HCT116 (cell line): ENCODE measurements at regions not wholly inside any gene's neighbourhood (a gene's known extent, or its start where the extent isn't known, plus 50 kb on each side); places are given as distances from the start of the nearest gene placed in this dataset.
"Not testable (repeated sequence)": the region's sequence is repeated elsewhere in the genome, so short reads cannot be mapped to it uniquely, and the experiment has no call there.

Source experiments
- ATAC-seq: fragments of 200-7000 bp; cut with Tn5 transposase; 2 replicates; pipeline ENCODE4 v1.9.1; 2020; ENCODE audit warnings: mild to moderate bottlenecking, moderate library complexity
- BruUV-seq: library from RNA; stranded (reverse); fragments of 400-500 nt; replicated peaks from 2 replicates; lab custom pipeline; 2021; lab: Mats Ljungman, UMichigan
- CTCF ChIA-PET: fragments of 300-600 bp; sonication (Branson Sonifier 250); formaldehyde crosslinking; loops from one replicate; lab custom pipeline; 2021; ENCODE audit warnings: antibody characterized with exemption; lab: Charles Lee
- POLR2A ChIA-PET: fragments of 300-600, 350-600 bp; sonication (Branson Sonifier 250); formaldehyde crosslinking; loops from one replicate; lab custom pipeline; 2021; ENCODE audit warnings: antibody characterized with exemption; lab: Charles Lee
- RAD21 ChIA-PET, 2 experiments: fragments of 300-600 bp; sonication (Branson Sonifier 250); formaldehyde crosslinking; loops; one replicate each; lab custom pipeline; 2023; ENCODE audit warnings: low total read pairs in 2 of 2; ENCODE audit not compliant: uncharacterized antibody in 2 of 2, unreplicated experiment in 2 of 2, low non-redundant PET in 1 of 2; lab: Charles Lee
- DNase-seq: peaks from one replicate; pipeline ENCODE4 v3.0.0-alpha.2; 2010; ENCODE audit warnings: low read depth, low spot score
- H2AFZ ChIP-seq: fragments of 200-600 bp; shearing (Covaris generic), sonication (generic); 2 replicates; pipeline ENCODE4 v1.6.1; 2017; ENCODE audit warnings: low read depth, mixed run types, mixed read lengths, antibody characterized with exemption, low read length; ENCODE audit not compliant: poor library complexity, severe bottlenecking
- H3K27ac ChIP-seq: 2 replicates; pipeline ENCODE4 v1.5.1; 2012; ENCODE audit warnings: low read depth, low read length
- H3K27me3 ChIP-seq: fragments of 200-600 bp; sonication (generic); 2 replicates; pipeline ENCODE4 v1.6.1; 2016; ENCODE audit warnings: mixed run types, low read length, mixed read lengths; ENCODE audit not compliant: insufficient read depth
- H3K36me3 ChIP-seq, 2 experiments: fragments of 200-500 bp in 1 of 2; fragments of 200-600 bp in 1 of 2; sonication (Bioruptor generic) in 1 of 2; sonication (generic) in 1 of 2; 2 replicates each; pipeline versions ENCODE4 v1.5.1 to v1.6.1; 2014 to 2016; ENCODE audit warnings: low read length in 2 of 2, inconsistent platforms in 1 of 2, mixed read lengths in 1 of 2, mixed run types in 1 of 2; ENCODE audit not compliant: insufficient read depth in 2 of 2, control insufficient read depth in 1 of 2
- H3K4me1 ChIP-seq, 2 experiments: fragments of 200-600 bp in 1 of 2; sonication (generic) in 1 of 2; 2 replicates each; pipeline versions ENCODE4 v1.5.1 to v1.6.1; 2012 to 2017; ENCODE audit warnings: low read length in 2 of 2, inconsistent platforms in 1 of 2, mild to moderate bottlenecking in 1 of 2, mixed read lengths in 1 of 2, mixed run types in 1 of 2, moderate library complexity in 1 of 2; ENCODE audit not compliant: insufficient read depth in 2 of 2, control insufficient read depth in 1 of 2
- H3K4me2 ChIP-seq: fragments of 200-600 bp; sonication (generic); 2 replicates; pipeline ENCODE4 v1.6.1; 2017; ENCODE audit warnings: mixed run types, low read length, mixed read lengths
- H3K4me3 ChIP-seq, 2 experiments: fragments of 200-600 bp in 1 of 2; sonication (generic) in 1 of 2; replicated peaks in 1 of 2; 2 replicates each; pipeline ENCODE4 v1.5.1; 2011 to 2016; ENCODE audit warnings: low read length in 2 of 2, control low read depth in 1 of 2, low read depth in 1 of 2, mild to moderate bottlenecking in 1 of 2, mixed read lengths in 1 of 2, mixed run types in 1 of 2
- H3K79me2 ChIP-seq: fragments of 200-600 bp; sonication (generic); 2 replicates; pipeline ENCODE4 v1.6.1; 2017; ENCODE audit warnings: mild to moderate bottlenecking, mixed run types, low read length, moderate library complexity, mixed read lengths; ENCODE audit not compliant: insufficient read depth
- H3K9ac ChIP-seq: fragments of 200-600 bp; sonication (generic); 2 replicates; pipeline ENCODE4 v1.6.1; 2016; ENCODE audit warnings: low read length, mixed read lengths
- H3K9me2 ChIP-seq: fragments of 200-600 bp; sonication (generic), shearing (Covaris generic); 2 replicates; pipeline ENCODE4 v1.6.1; 2017; ENCODE audit warnings: mixed run types, mild to moderate bottlenecking, moderate library complexity; ENCODE audit not compliant: insufficient read depth
- H3K9me3 ChIP-seq, 2 experiments: fragments of 200-500 bp in 1 of 2; fragments of 200-600 bp in 1 of 2; sonication (Bioruptor generic) in 1 of 2; sonication (generic) in 1 of 2; 2 replicates each; pipeline ENCODE4 v1.6.1; 2014 to 2017; ENCODE audit warnings: low read length in 2 of 2, mixed read lengths in 2 of 2, inconsistent platforms in 1 of 2, low read depth in 1 of 2, mild to moderate bottlenecking in 1 of 2, mixed run types in 1 of 2, moderate library complexity in 1 of 2; ENCODE audit not compliant: control insufficient read depth in 1 of 2, insufficient read depth in 1 of 2
- H4K20me1 ChIP-seq: fragments of 200-600 bp; sonication (generic), shearing (Covaris generic); 2 replicates; pipeline ENCODE4 v1.6.1; 2017; ENCODE audit warnings: mixed run types, mild to moderate bottlenecking, moderate library complexity; ENCODE audit not compliant: insufficient read depth
- EGR1 ChIP-seq: IDR thresholded peaks from 2 replicates; pipeline ENCODE4 v1.6.1; 2012; ENCODE audit warnings: low read depth
- EZH2 ChIP-seq: fragments of 200-600 bp; sonication (generic); IDR thresholded peaks from 2 replicates; pipeline ENCODE4 v1.6.1; 2017; ENCODE audit warnings: antibody characterized with exemption, mixed run types
- TCF7L2 ChIP-seq: IDR thresholded peaks from 2 replicates; pipeline ENCODE4 v1.7.0; 2011; ENCODE audit warnings: borderline replicate concordance, inconsistent platforms; ENCODE audit not compliant: insufficient read depth, insufficient read length; ENCODE audit errors: extremely low read depth
- YY1 ChIP-seq: IDR thresholded peaks from 2 replicates; pipeline ENCODE4 v1.6.1; 2011; ENCODE audit warnings: low read length, low read depth, moderate library complexity, mild to moderate bottlenecking; ENCODE audit not compliant: insufficient replicate concordance; ENCODE audit errors: extremely low read depth
- intact Hi-C: fragments of 100-400 bp; cut with micrococcal nuclease; formaldehyde crosslinking; loops from 2 replicates; pipeline ENCODE4 v1.10.0; 2022

- H3K9ac ChIP-seq, result no peak overlapping the region
- H3K9me2 ChIP-seq, result no peaks in the 10 kb centered on the region
- DNase-seq (no peak), ATAC-seq (no peak)
- TF ChIP-seq EZH2 (no peak), YY1 (no peak), TCF7L2 (peak; percentile 28)
- H3K4me3 ChIP-seq, result no peak overlapping the region
- no peaks in the 10 kb centered on the region for H3K9me3 ChIP-seq
- H3K4me1 ChIP-seq, result peaks cover 11 to 57% of the 10 kb centered on the region in 2 experiments; a peak in 3 of 4 replicates
- H3K27me3 ChIP-seq, result no peaks in the 10 kb centered on the region
- no peaks in the 10 kb centered on the region for H3K79me2 ChIP-seq
- peak overlapping the region; percentile 52; the same call in 1 of the 2 replicates for H3K4me2 ChIP-seq
- no peaks in the 10 kb centered on the region for H3K36me3 ChIP-seq
- H3K27ac ChIP-seq, result no peak overlapping the region
- no peaks in the 10 kb centered on the region for H4K20me1 ChIP-seq
- no TSS peak for BruUV-seq
- intact Hi-C loops, result loop anchor here (10.0 kb wide), 1 partner anchor 213 kb away; the partner anchor contains the start of gene NXT1
- ChIA-PET POLR2A (no interaction called here), CTCF (no interaction called here), RAD21 (no interaction called here)
- no peak overlapping the region for H2AFZ ChIP-seq
These were observed 55.5 kb upstream of the CD93 start for GRCh38 chr20:23141450-23142161.

DNA sequence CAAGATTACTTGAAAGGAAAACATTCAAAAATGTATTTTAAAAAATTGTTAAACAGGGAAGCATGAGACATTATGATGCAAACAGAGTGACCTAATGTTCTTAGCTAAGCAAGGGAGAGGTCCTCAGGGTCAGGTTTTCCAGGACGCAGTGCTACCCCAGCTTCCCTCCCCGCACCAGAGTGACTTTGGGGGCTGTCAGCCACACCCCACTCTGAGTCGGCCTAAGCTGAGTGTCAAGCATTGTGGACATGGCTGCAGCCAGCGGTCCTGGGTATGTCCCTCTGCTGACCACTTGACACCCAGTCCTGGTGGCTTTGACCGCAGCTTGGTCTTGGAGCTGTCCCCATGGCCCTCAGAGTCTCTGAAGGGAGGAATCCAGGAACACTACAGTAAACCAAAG, 54.9 kb upstream of the CD93 start:
- DNase-seq (no peak), ATAC-seq (no peak)
- ChIA-PET RAD21 (no interaction called here), CTCF (no interaction called here), POLR2A (no interaction called here)
- TF ChIP-seq YY1 (no peak), EGR1 (no peak)
- no peaks in the 10 kb centered on the region for H3K27me3 ChIP-seq
- no peaks in the 10 kb centered on the region for H4K20me1 ChIP-seq
- H3K4me3 ChIP-seq, result no peak overlapping the region
- no peak overlapping the region for H2AFZ ChIP-seq
- no peak overlapping the region for H3K4me2 ChIP-seq
- H3K27ac ChIP-seq, result no peak overlapping the region
- H3K9me2 ChIP-seq, result no peaks in the 10 kb centered on the region
- peaks cover 11 to 57% of the 10 kb centered on the region in 2 experiments; a peak in 3 of 4 replicates for H3K4me1 ChIP-seq
- H3K79me2 ChIP-seq, result no peaks in the 10 kb centered on the region
- intact Hi-C loops, result loop anchor here (10.0 kb wide), 1 partner anchor 214 kb away; the partner anchor contains the start of gene NXT1
- no peaks in the 10 kb centered on the region for H3K9me3 ChIP-seq
- no TSS peak for BruUV-seq
- no peak overlapping the region for H3K9ac ChIP-seq
- no peaks in the 10 kb centered on the region for H3K36me3 ChIP-seq

GRCh38 chr20:23139984-23140383, 53.9 kb upstream of the CD93 start:
- BruUV-seq, H3K9me2 ChIP-seq, DNase-seq, H3K4me2 ChIP-seq, POLR2A ChIA-PET, CTCF ChIA-PET, H3K79me2 ChIP-seq, H3K27me3 ChIP-seq, H3K4me3 ChIP-seq, H2AFZ ChIP-seq, ATAC-seq, RAD21 ChIA-PET, H3K36me3 ChIP-seq, H4K20me1 ChIP-seq, H3K27ac ChIP-seq, H3K9ac ChIP-seq, H3K9me3 ChIP-seq: not testable (repeated sequence)
- intact Hi-C loops, result loop anchor here (10.0 kb wide), 1 partner anchor 215 kb away; the partner anchor contains the start of gene NXT1
- H3K4me1 ChIP-seq, result peaks cover 11 to 55% of the 10 kb centered on the region in 2 experiments; a peak in 3 of 4 replicates
